Adrenal gland (tissue), 9 donors: ENCODE measurements at regions not wholly inside any gene's neighbourhood (a gene's known extent, or its start where the extent isn't known, plus 50 kb on each side); places are given as distances from the start of the nearest gene placed in this dataset.

ENCODE experiments used
- DNase-seq, 7 donors: peaks; one replicate each; pipeline ENCODE4 v3.0.0-alpha.2; 2019 to 2020
- H3K27ac ChIP-seq, 5 donors: fragments of 200-600 bp; sonication (generic) in 4 of 5; 1 replicate in 3 of 5; 2 replicates in 2 of 5; pipeline versions ENCODE4 v1.5.1 to v1.8.0; 2016 to 2020; ENCODE audit warnings: mild to moderate bottlenecking in 1 of 5
- H3K27me3 ChIP-seq: fragments of 200-600 bp; 2 replicates; pipeline ENCODE4 v1.8.0; 2021
- H3K36me3 ChIP-seq, 2 donors: fragments of 200-600 bp; replicated peaks in 1 of 2; 1 replicate in 1 of 2; 2 replicates in 1 of 2; pipeline versions ENCODE4 v1.5.1 to v1.8.0; 2018 to 2022
- H3K4me1 ChIP-seq, 2 donors: fragments of 200-600 bp; replicated peaks in 1 of 2; 1 replicate in 1 of 2; 2 replicates in 1 of 2; pipeline versions ENCODE4 v1.5.1 to v1.8.0; 2018 to 2021
- H3K4me3 ChIP-seq, 4 donors: fragments of 200-600 bp; sonication (generic) in 3 of 4; one replicate each; pipeline ENCODE4 v1.5.1; 2016 to 2018
- H3K9me3 ChIP-seq, 3 donors: fragments of 200-600 bp; sonication (generic) in 1 of 3; replicated peaks in 1 of 3; 1 replicate in 2 of 3; 2 replicates in 1 of 3; pipeline versions ENCODE4 v1.5.1 to v1.8.0; 2016 to 2021
- CTCF ChIP-seq, 6 experiments: fragments of 450-650 bp in 4 of 6; fragments of 200-600 bp in 2 of 6; sonication (generic) in 1 of 6; IDR thresholded peaks; 1 replicate in 5 of 6; 2 replicates in 1 of 6; pipeline versions ENCODE4 v1.5.1 to v1.8.0; 2016 to 2021; ENCODE audit warnings: antibody characterized with exemption in 6 of 6, mild to moderate bottlenecking in 2 of 6, moderate library complexity in 1 of 6
- POLR2A ChIP-seq, 2 donors: fragments of 450-650 bp; IDR thresholded peaks; one replicate each; pipeline ENCODE4 v1.6.1; 2017; ENCODE audit warnings: antibody characterized with exemption in 2 of 2, mild to moderate bottlenecking in 2 of 2, moderate library complexity in 1 of 2
- WGBS, 4 donors: extraction: QIAGEN DNeasy Blood & Tissue Kit in 2 of 4; methylation state at CpG; one replicate each; pipeline versions ENCODE4 v1.1.5 to v1.1.7; 2013 to 2017; 5-methylcytosine and 5-hydroxymethylcytosine counted together
- intact Hi-C, 2 donors: fragments of 100-400 bp; cut with DNase I; formaldehyde crosslinking; loops; one replicate each; pipeline versions ENCODE4 v1.14.1 to v1.15.0; 2022 to 2023
- donor health status: healthy with polysubstance abuse.
- donor health status: Bipolar disorder and iron deficiency.
- donor health status: DM: yes; HTN: yes; CAD: no.
- donor health status: DM: no; HTN: no; CAD: no.
- donor health status: DM: no; HTN: no; CAD: no.

- intact Hi-C loops = no loop called here
- 90 to 93% (median 90%) methylated on average over 16 of the region's 16 CpGs for WGBS, 4 donors
- TF ChIP-seq CTCF (IDR thresholded peaks at IDR 0.05) = no peak
- no peak for TF ChIP-seq POLR2A (IDR thresholded peaks at IDR 0.05)
- Histone ChIP-seq H3K9me3 (no peaks in the 10 kb centered on the region), H3K4me1 (no peaks in the 10 kb centered on the region), H3K27me3 (no peaks in the 10 kb centered on the region), H3K27ac (no peak overlapping the region), H3K36me3 (no peaks in the 10 kb centered on the region), H3K4me3 (no peak overlapping the region)
- DNase-seq = no peak
These were observed 262.4 kb upstream of the PROK2 start for GRCh38 chr3:72047221-72047871.

GRCh38 chr3:72044231-72044855, 259.4 kb upstream of the PROK2 start:
- Histone ChIP-seq H3K4me1 (no peaks in the 10 kb centered on the region), H3K9me3 (no peaks in the 10 kb centered on the region), H3K27ac (no peak overlapping the region), H3K36me3 (no peaks in the 10 kb centered on the region), H3K4me3 (no peak overlapping the region), H3K27me3 (no peaks in the 10 kb centered on the region)
- intact Hi-C loops = no loop called here
- no peak for DNase-seq
- TF ChIP-seq CTCF (IDR thresholded peaks at IDR 0.05) = no peak
- no peak for TF ChIP-seq POLR2A (IDR thresholded peaks at IDR 0.05)
- WGBS, 4 donors = 62 to 76% (median 74%) methylated on average over 7 of the region's 7 CpGs

- 69 to 86% (median 76%) methylated on average over 3 of the region's 3 CpGs for WGBS, 4 donors
- H3K9me3 ChIP-seq = no peaks in the 10 kb centered on the region
- H3K27me3 ChIP-seq = no peaks in the 10 kb centered on the region
- no peak overlapping the region for H3K4me3 ChIP-seq
- H3K27ac ChIP-seq = no peak overlapping the region
- TF ChIP-seq CTCF (IDR thresholded peaks at IDR 0.05) (no peak), POLR2A (IDR thresholded peaks at IDR 0.05) (no peak)
- intact Hi-C loops = no loop called here
- peak in 2 of 7 donors; percentile 17 to 29 for DNase-seq
- no peaks in the 10 kb centered on the region for H3K36me3 ChIP-seq
- H3K4me1 ChIP-seq = no peaks in the 10 kb centered on the region
These were observed 258.5 kb upstream of the PROK2 start for GRCh38 chr3:72043204-72044133.
